ENCODE measurements at regions not wholly inside any gene's neighbourhood (a gene's known extent, or its start where the extent isn't known, plus 50 kb on each side); places are given as distances from the start of the nearest gene placed in this dataset.

DNA sequence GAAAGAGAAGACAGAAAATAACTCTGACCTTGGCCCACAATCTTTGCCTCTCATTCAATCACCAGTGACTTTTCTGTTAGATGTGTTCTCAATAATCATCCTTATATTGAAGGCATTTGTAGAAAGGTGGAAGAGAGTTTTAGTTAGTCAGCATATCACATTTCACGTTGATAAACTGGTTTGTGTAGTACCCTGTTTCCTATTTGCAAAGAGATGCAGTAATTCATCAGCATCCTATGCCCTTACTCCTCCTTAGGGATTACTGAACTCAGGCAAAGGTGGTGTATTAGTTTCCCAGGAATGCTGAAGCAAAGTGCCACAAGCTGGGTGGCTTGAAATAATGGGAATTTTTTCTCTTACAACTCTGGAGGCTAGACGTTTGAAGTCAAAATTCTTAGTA is 145.0 kb downstream of the SPP2 start:
- TF ChIP-seq, protein P1, sequence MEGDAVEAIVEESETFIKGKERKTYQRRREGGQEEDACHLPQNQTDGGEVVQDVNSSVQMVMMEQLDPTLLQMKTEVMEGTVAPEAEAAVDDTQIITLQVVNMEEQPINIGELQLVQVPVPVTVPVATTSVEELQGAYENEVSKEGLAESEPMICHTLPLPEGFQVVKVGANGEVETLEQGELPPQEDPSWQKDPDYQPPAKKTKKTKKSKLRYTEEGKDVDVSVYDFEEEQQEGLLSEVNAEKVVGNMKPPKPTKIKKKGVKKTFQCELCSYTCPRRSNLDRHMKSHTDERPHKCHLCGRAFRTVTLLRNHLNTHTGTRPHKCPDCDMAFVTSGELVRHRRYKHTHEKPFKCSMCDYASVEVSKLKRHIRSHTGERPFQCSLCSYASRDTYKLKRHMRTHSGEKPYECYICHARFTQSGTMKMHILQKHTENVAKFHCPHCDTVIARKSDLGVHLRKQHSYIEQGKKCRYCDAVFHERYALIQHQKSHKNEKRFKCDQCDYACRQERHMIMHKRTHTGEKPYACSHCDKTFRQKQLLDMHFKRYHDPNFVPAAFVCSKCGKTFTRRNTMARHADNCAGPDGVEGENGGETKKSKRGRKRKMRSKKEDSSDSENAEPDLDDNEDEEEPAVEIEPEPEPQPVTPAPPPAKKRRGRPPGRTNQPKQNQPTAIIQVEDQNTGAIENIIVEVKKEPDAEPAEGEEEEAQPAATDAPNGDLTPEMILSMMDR (IDR thresholded peaks at IDR 0.05) = no peak
- TF ChIP-seq POLR2A (IDR thresholded peaks at IDR 0.05) = no peak
- TF ChIP-seq POLR2AphosphoS5 (IDR thresholded peaks at IDR 0.05) = no peak

Measured in prostate gland (tissue), 2 donors.